ENCODE measurements at regions not wholly inside any gene's neighbourhood (a gene's known extent, or its start where the extent isn't known, plus 50 kb on each side); places are given as distances from the start of the nearest gene placed in this dataset.

GRCh38 chr11:91813263-91813662 lies 411.4 kb upstream of the FAT3 start:
- DNase-seq (ENCODE audit: low read depth, low spot score): no peak

GRCh38 chr11:91810871-91811270 lies 413.7 kb upstream of the FAT3 start:
- no peak for DNase-seq (ENCODE audit: low read depth, low spot score)

GRCh38 chr11:91805293-91805692 lies 419.3 kb upstream of the FAT3 start:
- DNase-seq (ENCODE audit: low read depth, low spot score): no peak

- DNase-seq (ENCODE audit: low read depth, low spot score): peak; percentile 51
These were observed 420.6 kb upstream of the FAT3 start for GRCh38 chr11:91804042-91804441.

GRCh38 chr11:91802475-91802874 lies 422.1 kb upstream of the FAT3 start:
- no peak for DNase-seq (ENCODE audit: low read depth, low spot score)

- no peak for DNase-seq (ENCODE audit: low read depth, low spot score)
These were observed 424.3 kb upstream of the FAT3 start for GRCh38 chr11:91800208-91800914.

GRCh38 chr11:91798240-91798639 lies 426.4 kb upstream of the FAT3 start:
- DNase-seq (ENCODE audit: low read depth, low spot score): no peak

- peak; percentile 20 for DNase-seq (ENCODE audit: low read depth, low spot score)
These were observed 427.6 kb upstream of the FAT3 start for GRCh38 chr11:91796999-91797398.

- DNase-seq (ENCODE audit: low read depth, low spot score): peak; percentile 56
These were observed 429.3 kb upstream of the FAT3 start for GRCh38 chr11:91795139-91795887.

- DNase-seq (ENCODE audit: low read depth, low spot score): no peak
These were observed 430.5 kb upstream of the FAT3 start for GRCh38 chr11:91794146-91794545.

- no peak for DNase-seq (ENCODE audit: low read depth, low spot score)
These were observed 431.8 kb upstream of the FAT3 start for GRCh38 chr11:91792779-91793262.

GRCh38 chr11:91791171-91791468 lies 433.5 kb upstream of the FAT3 start:
- DNase-seq (ENCODE audit: low read depth, low spot score): no peak

GRCh38 chr11:91790346-91791170 lies 434.1 kb upstream of the FAT3 start:
- DNase-seq (ENCODE audit: low read depth, low spot score): no peak

GRCh38 chr11:91788764-91789163 lies 435.9 kb upstream of the FAT3 start:
- DNase-seq (ENCODE audit: low read depth, low spot score): no peak

- DNase-seq (ENCODE audit: low read depth, low spot score): peak; percentile 28
These were observed 438.5 kb upstream of the FAT3 start for GRCh38 chr11:91786097-91786496.

GRCh38 chr11:91783173-91783572 lies 441.4 kb upstream of the FAT3 start:
- no peak for DNase-seq (ENCODE audit: low read depth, low spot score)

- no peak for DNase-seq (ENCODE audit: low read depth, low spot score)
These were observed 445.9 kb upstream of the FAT3 start for GRCh38 chr11:91778758-91779157.

- DNase-seq (ENCODE audit: low read depth, low spot score): peak; percentile 65
These were observed 448.0 kb upstream of the FAT3 start for GRCh38 chr11:91776655-91777054.

- DNase-seq (ENCODE audit: low read depth, low spot score): peak; percentile 14
These were observed 451.5 kb upstream of the FAT3 start for GRCh38 chr11:91773090-91773489.

GRCh38 chr11:91771961-91772360 lies 452.7 kb upstream of the FAT3 start:
- DNase-seq (ENCODE audit: low read depth, low spot score): no peak

- DNase-seq (ENCODE audit: low read depth, low spot score): no peak
These were observed 455.8 kb upstream of the FAT3 start for GRCh38 chr11:91768783-91769182.

GRCh38 chr11:91763331-91763730 lies 461.3 kb upstream of the FAT3 start:
- DNase-seq (ENCODE audit: low read depth, low spot score): no peak

Data from astrocyte of the hippocampus (primary cell).